ENCODE measurements at regions not wholly inside any gene's neighbourhood (a gene's known extent, or its start where the extent isn't known, plus 50 kb on each side); places are given as distances from the start of the nearest gene placed in this dataset.

GRCh38 chr19:29404951-29405727, 120.7 kb upstream of the VSTM2B start:
- no peaks in the 10 kb centered on the region for H3K9me3 Mint-ChIP-seq
- no peak for DNase-seq
- peaks cover 7% of the 10 kb centered on the region for H3K27me3 Mint-ChIP-seq
- no peak overlapping the region for H3K27ac Mint-ChIP-seq
- no peak overlapping the region for H3K4me3 Mint-ChIP-seq
- CTCF ChIA-PET: no interaction called here
- H3K4me1 Mint-ChIP-seq: no peaks in the 10 kb centered on the region
- no peaks in the 10 kb centered on the region for H3K36me3 Mint-ChIP-seq (ENCODE audit: low read depth)
- POLR2A ChIA-PET: no interaction called here

- ChIA-PET CTCF (no interaction called here), POLR2A (no interaction called here)
- no peaks in the 10 kb centered on the region for H3K36me3 Mint-ChIP-seq (ENCODE audit: low read depth)
- no peak overlapping the region for H3K27ac Mint-ChIP-seq
- H3K4me3 Mint-ChIP-seq: no peak overlapping the region
- DNase-seq: no peak
- no peaks in the 10 kb centered on the region for H3K9me3 Mint-ChIP-seq
- H3K27me3 Mint-ChIP-seq: peaks cover 7% of the 10 kb centered on the region
- H3K4me1 Mint-ChIP-seq: no peaks in the 10 kb centered on the region
These were observed 120.1 kb upstream of the VSTM2B start for GRCh38 chr19:29405728-29405995.

- H3K9me3 Mint-ChIP-seq: no peaks in the 10 kb centered on the region
- no peak overlapping the region for H3K27ac Mint-ChIP-seq
- H3K27me3 Mint-ChIP-seq: peaks cover 6% of the 10 kb centered on the region
- H3K4me3 Mint-ChIP-seq: no peak overlapping the region
- ChIA-PET POLR2A (no interaction called here), CTCF (no interaction called here)
- no peak for DNase-seq
- no peaks in the 10 kb centered on the region for H3K4me1 Mint-ChIP-seq
- H3K36me3 Mint-ChIP-seq (ENCODE audit: low read depth): no peaks in the 10 kb centered on the region
These were observed 116.5 kb upstream of the VSTM2B start for GRCh38 chr19:29409076-29409862.

- CTCF ChIA-PET: no interaction called here
These were observed 115.2 kb upstream of the VSTM2B start for GRCh38 chr19:29410601-29411000.

GRCh38 chr19:29411113-29411581, 114.6 kb upstream of the VSTM2B start:
- H3K27me3 Mint-ChIP-seq: no peaks in the 10 kb centered on the region
- H3K4me1 Mint-ChIP-seq: no peaks in the 10 kb centered on the region
- no peak for DNase-seq
- no peaks in the 10 kb centered on the region for H3K36me3 Mint-ChIP-seq (ENCODE audit: low read depth)
- POLR2A ChIA-PET: no interaction called here
- no peak overlapping the region for H3K4me3 Mint-ChIP-seq
- CTCF ChIA-PET: no interaction called here
- H3K9me3 Mint-ChIP-seq: no peaks in the 10 kb centered on the region
- no peak overlapping the region for H3K27ac Mint-ChIP-seq

More at GRCh38 chr19:29410601-29411000, 115.2 kb upstream of the VSTM2B start:
- H3K36me3 Mint-ChIP-seq (ENCODE audit: low read depth): no peaks in the 10 kb centered on the region
- H3K27me3 Mint-ChIP-seq: no peaks in the 10 kb centered on the region
- no peak for DNase-seq
- no peaks in the 10 kb centered on the region for H3K9me3 Mint-ChIP-seq
- H3K27ac Mint-ChIP-seq: no peak overlapping the region
- no peak overlapping the region for H3K4me3 Mint-ChIP-seq
- POLR2A ChIA-PET: no interaction called here
- H3K4me1 Mint-ChIP-seq: no peaks in the 10 kb centered on the region

- POLR2A ChIA-PET: no interaction called here
- H3K4me1 Mint-ChIP-seq: no peaks in the 10 kb centered on the region
- no peaks in the 10 kb centered on the region for H3K27me3 Mint-ChIP-seq
- H3K9me3 Mint-ChIP-seq: no peaks in the 10 kb centered on the region
- H3K4me3 Mint-ChIP-seq: no peak overlapping the region
- H3K36me3 Mint-ChIP-seq (ENCODE audit: low read depth): no peaks in the 10 kb centered on the region
- CTCF ChIA-PET: no interaction called here
- DNase-seq: no peak
- no peak overlapping the region for H3K27ac Mint-ChIP-seq
These were observed 112.4 kb upstream of the VSTM2B start for GRCh38 chr19:29413435-29413834.

- Mint-ChIP-seq H3K27me3 (no peaks in the 10 kb centered on the region), H3K36me3 (ENCODE audit: low read depth) (no peaks in the 10 kb centered on the region), H3K9me3 (no peaks in the 10 kb centered on the region), H3K27ac (no peak overlapping the region), H3K4me3 (no peak overlapping the region), H3K4me1 (no peaks in the 10 kb centered on the region)
- CTCF ChIA-PET: no interaction called here
- POLR2A ChIA-PET: no interaction called here
- DNase-seq: no peak
These were observed 110.3 kb upstream of the VSTM2B start for GRCh38 chr19:29415507-29415906.

GRCh38 chr19:29417048-29417447, 108.7 kb upstream of the VSTM2B start:
- no peaks in the 10 kb centered on the region for H3K9me3 Mint-ChIP-seq
- no peak for DNase-seq
- no peaks in the 10 kb centered on the region for H3K36me3 Mint-ChIP-seq (ENCODE audit: low read depth)
- POLR2A ChIA-PET: no interaction called here
- H3K27ac Mint-ChIP-seq: no peak overlapping the region
- no peaks in the 10 kb centered on the region for H3K27me3 Mint-ChIP-seq
- CTCF ChIA-PET: no interaction called here
- no peaks in the 10 kb centered on the region for H3K4me1 Mint-ChIP-seq
- H3K4me3 Mint-ChIP-seq: no peak overlapping the region

- Mint-ChIP-seq H3K36me3 (ENCODE audit: low read depth) (no peaks in the 10 kb centered on the region), H3K4me1 (no peaks in the 10 kb centered on the region), H3K9me3 (no peaks in the 10 kb centered on the region), H3K27ac (no peak overlapping the region), H3K27me3 (no peaks in the 10 kb centered on the region), H3K4me3 (no peak overlapping the region)
- CTCF ChIA-PET: no interaction called here
- no peak for DNase-seq
- POLR2A ChIA-PET: no interaction called here
These were observed 107.6 kb upstream of the VSTM2B start for GRCh38 chr19:29418201-29418600.

- H3K9me3 Mint-ChIP-seq: no peaks in the 10 kb centered on the region
- POLR2A ChIA-PET: no interaction called here
- CTCF ChIA-PET: no interaction called here
These were observed 105.7 kb upstream of the VSTM2B start for GRCh38 chr19:29420065-29420464.

GRCh38 chr19:29420482-29421195, 105.2 kb upstream of the VSTM2B start:
- Mint-ChIP-seq H3K27ac (no peak overlapping the region), H3K36me3 (ENCODE audit: low read depth) (no peaks in the 10 kb centered on the region), H3K4me3 (no peak overlapping the region), H3K4me1 (no peaks in the 10 kb centered on the region), H3K9me3 (no peaks in the 10 kb centered on the region), H3K27me3 (no peaks in the 10 kb centered on the region)
- POLR2A ChIA-PET: no interaction called here
- CTCF ChIA-PET: no interaction called here
- DNase-seq: no peak

More at GRCh38 chr19:29420065-29420464, 105.7 kb upstream of the VSTM2B start:
- no peaks in the 10 kb centered on the region for H3K4me1 Mint-ChIP-seq
- H3K4me3 Mint-ChIP-seq: no peak overlapping the region
- no peak for DNase-seq
- H3K27ac Mint-ChIP-seq: no peak overlapping the region
- H3K36me3 Mint-ChIP-seq (ENCODE audit: low read depth): no peaks in the 10 kb centered on the region
- no peaks in the 10 kb centered on the region for H3K27me3 Mint-ChIP-seq

- no peak for DNase-seq
- H3K9me3 Mint-ChIP-seq: no peaks in the 10 kb centered on the region
- POLR2A ChIA-PET: no interaction called here
- H3K27ac Mint-ChIP-seq: no peak overlapping the region
- no peaks in the 10 kb centered on the region for H3K36me3 Mint-ChIP-seq (ENCODE audit: low read depth)
- H3K4me1 Mint-ChIP-seq: no peaks in the 10 kb centered on the region
- H3K4me3 Mint-ChIP-seq: no peak overlapping the region
- CTCF ChIA-PET: no interaction called here
- no peaks in the 10 kb centered on the region for H3K27me3 Mint-ChIP-seq
These were observed 104.6 kb upstream of the VSTM2B start for GRCh38 chr19:29421196-29421545.

- ChIA-PET CTCF (no interaction called here), POLR2A (no interaction called here)
- no peaks in the 10 kb centered on the region for H3K36me3 Mint-ChIP-seq (ENCODE audit: low read depth)
- DNase-seq: no peak
- H3K27ac Mint-ChIP-seq: no peak overlapping the region
- H3K27me3 Mint-ChIP-seq: no peaks in the 10 kb centered on the region
- no peaks in the 10 kb centered on the region for H3K4me1 Mint-ChIP-seq
- H3K4me3 Mint-ChIP-seq: no peak overlapping the region
- H3K9me3 Mint-ChIP-seq: no peaks in the 10 kb centered on the region
These were observed 103.7 kb upstream of the VSTM2B start for GRCh38 chr19:29422047-29422446.
